ENCODE measurements at regions not wholly inside any gene's neighbourhood (a gene's known extent, or its start where the extent isn't known, plus 50 kb on each side); places are given as distances from the start of the nearest gene placed in this dataset.

GRCh38 chr13:111531505-111531904 lies 211.1 kb downstream of the TEX29 start:
- Histone ChIP-seq H3K4me1 (ENCODE audit: control insufficient read depth in 1 of 2, insufficient read depth in 1 of 2, low read depth in 1 of 2, low read length in 1 of 2) (no peaks in the 10 kb centered on the region), H3K36me3 (no peaks in the 10 kb centered on the region), H3K27ac (no peak overlapping the region), H3K27me3 (peaks cover 81% of the 10 kb centered on the region), H3K9me3 (no peaks in the 10 kb centered on the region), H3K4me3 (ENCODE audit: low read depth in 1 of 2, low read length in 1 of 2) (no peak overlapping the region)
- no peak for TF ChIP-seq CTCF (IDR thresholded peaks at IDR 0.05)

- no peak for TF ChIP-seq CTCF (IDR thresholded peaks at IDR 0.05)
Observed at GRCh38 chr13:111532111-111532510, 211.7 kb downstream of the TEX29 start.

GRCh38 chr13:111533900-111534683 lies 213.7 kb downstream of the TEX29 start:
- TF ChIP-seq CTCF (IDR thresholded peaks at IDR 0.05), result no peak
- Histone ChIP-seq H3K36me3 (no peaks in the 10 kb centered on the region), H3K27me3 (peaks cover 87% of the 10 kb centered on the region), H3K4me3 (ENCODE audit: low read depth in 1 of 2, low read length in 1 of 2) (no peak overlapping the region), H3K27ac (no peak overlapping the region), H3K9me3 (no peaks in the 10 kb centered on the region), H3K4me1 (ENCODE audit: control insufficient read depth in 1 of 2, insufficient read depth in 1 of 2, low read depth in 1 of 2, low read length in 1 of 2) (no peaks in the 10 kb centered on the region)

More at GRCh38 chr13:111532111-111532510, 211.7 kb downstream of the TEX29 start:
- H3K4me1 ChIP-seq (ENCODE audit: control insufficient read depth in 1 of 2, insufficient read depth in 1 of 2, low read depth in 1 of 2, low read length in 1 of 2), result no peaks in the 10 kb centered on the region
- no peak overlapping the region for H3K27ac ChIP-seq
- H3K27me3 ChIP-seq, result peaks cover 87% of the 10 kb centered on the region
- H3K4me3 ChIP-seq (ENCODE audit: low read depth in 1 of 2, low read length in 1 of 2), result no peak overlapping the region
- H3K36me3 ChIP-seq, result no peaks in the 10 kb centered on the region
- no peaks in the 10 kb centered on the region for H3K9me3 ChIP-seq

- no peaks in the 10 kb centered on the region for H3K36me3 ChIP-seq
- H3K9me3 ChIP-seq, result no peaks in the 10 kb centered on the region
- H3K27me3 ChIP-seq, result peaks cover 79% of the 10 kb centered on the region
- TF ChIP-seq CTCF (IDR thresholded peaks at IDR 0.05), result no peak
- no peaks in the 10 kb centered on the region for H3K4me1 ChIP-seq (ENCODE audit: control insufficient read depth in 1 of 2, insufficient read depth in 1 of 2, low read depth in 1 of 2, low read length in 1 of 2)
- no peak overlapping the region for H3K4me3 ChIP-seq (ENCODE audit: low read depth in 1 of 2, low read length in 1 of 2)
- H3K27ac ChIP-seq, result no peak overlapping the region
Observed at GRCh38 chr13:111534751-111535522, 214.5 kb downstream of the TEX29 start.

- peaks cover 73% of the 10 kb centered on the region for H3K27me3 ChIP-seq
- no peaks in the 10 kb centered on the region for H3K9me3 ChIP-seq
- no peak overlapping the region for H3K27ac ChIP-seq
- no peak for TF ChIP-seq CTCF (IDR thresholded peaks at IDR 0.05)
- no peak overlapping the region for H3K4me3 ChIP-seq (ENCODE audit: low read depth in 1 of 2, low read length in 1 of 2)
- no peaks in the 10 kb centered on the region for H3K36me3 ChIP-seq
- H3K4me1 ChIP-seq (ENCODE audit: control insufficient read depth in 1 of 2, insufficient read depth in 1 of 2, low read depth in 1 of 2, low read length in 1 of 2), result no peaks in the 10 kb centered on the region
Observed at GRCh38 chr13:111535523-111535811, 215.0 kb downstream of the TEX29 start.
